ENCODE measurements at regions not wholly inside any gene's neighbourhood (a gene's known extent, or its start where the extent isn't known, plus 50 kb on each side); places are given as distances from the start of the nearest gene placed in this dataset.

GRCh38 chr2:133986081-133986837 lies 267.6 kb upstream of the MGAT5 start:
- no peaks in the 10 kb centered on the region for H3K4me1 Mint-ChIP-seq

GRCh38 chr2:133986881-133987795 lies 266.7 kb upstream of the MGAT5 start:
- Mint-ChIP-seq H3K4me1 (no peaks in the 10 kb centered on the region), H3K36me3 (no peaks in the 10 kb centered on the region), H3K9me3 (peaks cover 0 to 4% (median 0%) of the 10 kb centered on the region in 11 donors), H3K27ac (no peak overlapping the region), H3K27me3 (peaks cover under 1 to 22% (median 12%) of the 10 kb centered on the region in 5 donors), H3K4me3 (no peak overlapping the region)
- ATAC-seq (no peak), DNase-seq (no peak)
- intact Hi-C loops (cut with micrococcal nuclease), result no loop called here
- H3K9me3 ChIP-seq (ENCODE audit: control insufficient read depth in 2 of 3, low read length in 3 of 3), result no peaks in the 10 kb centered on the region
- ChIA-PET POLR2A (no interaction called here), CTCF (no interaction called here)
- no peak overlapping the region for H3K27ac ChIP-seq (ENCODE audit: low read depth, low read length)
- H3K4me1 ChIP-seq (ENCODE audit: control insufficient read depth in 2 of 2, insufficient read depth in 2 of 2, low read length in 2 of 2), result no peaks in the 10 kb centered on the region
- no peaks in the 10 kb centered on the region for H3K36me3 ChIP-seq (ENCODE audit: control insufficient read depth in 2 of 3, insufficient read depth in 3 of 3, low read length in 3 of 3)
- no peak overlapping the region for H3K4me3 ChIP-seq (ENCODE audit: low read length)
- no peaks in the 10 kb centered on the region for H3K27me3 ChIP-seq (ENCODE audit: control insufficient read depth in 2 of 2, insufficient read depth in 2 of 2, low read length in 2 of 2)

More at GRCh38 chr2:133986081-133986837, 267.6 kb upstream of the MGAT5 start:
- ATAC-seq, result no peak
- Histone ChIP-seq H3K36me3 (ENCODE audit: control insufficient read depth in 2 of 3, insufficient read depth in 3 of 3, low read length in 3 of 3) (no peaks in the 10 kb centered on the region), H3K4me1 (ENCODE audit: control insufficient read depth in 2 of 2, insufficient read depth in 2 of 2, low read length in 2 of 2) (no peaks in the 10 kb centered on the region), H3K9me3 (ENCODE audit: control insufficient read depth in 2 of 3, low read length in 3 of 3) (no peaks in the 10 kb centered on the region), H3K27me3 (ENCODE audit: control insufficient read depth in 2 of 2, insufficient read depth in 2 of 2, low read length in 2 of 2) (no peaks in the 10 kb centered on the region), H3K4me3 (ENCODE audit: low read length) (no peak overlapping the region), H3K27ac (ENCODE audit: low read depth, low read length) (no peak overlapping the region)
- Mint-ChIP-seq H3K27me3 (peaks cover 0 to 18% (median 12%) of the 10 kb centered on the region in 5 donors), H3K9me3 (peaks cover 0 to 4% (median 0%) of the 10 kb centered on the region in 11 donors), H3K4me3 (no peak overlapping the region), H3K36me3 (no peaks in the 10 kb centered on the region), H3K27ac (no peak overlapping the region)
- ChIA-PET CTCF (no interaction called here), POLR2A (no interaction called here)
- intact Hi-C loops (cut with micrococcal nuclease), result no loop called here
- DNase-seq, result no peak

DNA sequence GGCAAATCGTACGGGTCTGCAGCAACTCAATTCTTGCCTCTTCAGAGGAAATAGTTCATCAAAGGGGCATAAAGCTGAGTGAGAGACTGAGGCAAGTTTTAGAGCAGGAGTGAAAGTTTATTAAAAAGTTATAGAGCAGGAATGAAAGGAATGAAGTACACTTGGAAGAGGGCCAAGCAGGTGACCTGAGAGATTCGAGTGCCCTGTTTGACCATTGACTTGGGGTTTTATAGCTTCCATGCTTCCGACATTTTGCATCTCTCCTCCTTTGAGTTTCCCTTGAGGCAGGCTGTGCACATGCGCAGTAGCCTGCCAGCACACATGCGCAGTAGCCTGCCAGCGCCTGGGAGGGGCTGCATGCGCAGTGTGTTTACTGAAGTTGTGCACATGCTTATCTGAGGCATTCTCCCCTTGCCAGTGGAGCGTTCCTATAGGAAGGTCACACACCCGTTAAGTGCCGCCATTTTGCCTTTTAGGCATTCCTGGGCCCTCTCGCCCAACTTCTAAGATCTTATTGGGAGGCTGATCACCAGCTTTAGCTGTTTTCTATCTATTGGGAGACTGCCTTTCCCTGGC lies 265.5 kb upstream of the MGAT5 start:
- Mint-ChIP-seq H3K27ac (no peak overlapping the region), H3K4me1 (no peaks in the 10 kb centered on the region), H3K36me3 (no peaks in the 10 kb centered on the region), H3K9me3 (peaks cover 0 to 4% (median 0%) of the 10 kb centered on the region in 11 donors), H3K4me3 (no peak overlapping the region), H3K27me3 (peaks cover 4 to 34% (median 12%) of the 10 kb centered on the region in 5 donors)
- Histone ChIP-seq H3K4me3 (ENCODE audit: low read length) (no peak overlapping the region), H3K9me3 (ENCODE audit: control insufficient read depth in 2 of 3, low read length in 3 of 3) (no peaks in the 10 kb centered on the region), H3K27ac (ENCODE audit: low read depth, low read length) (no peak overlapping the region), H3K27me3 (ENCODE audit: control insufficient read depth in 2 of 2, insufficient read depth in 2 of 2, low read length in 2 of 2) (no peaks in the 10 kb centered on the region), H3K36me3 (ENCODE audit: control insufficient read depth in 2 of 3, insufficient read depth in 3 of 3, low read length in 3 of 3) (no peaks in the 10 kb centered on the region), H3K4me1 (ENCODE audit: control insufficient read depth in 2 of 2, insufficient read depth in 2 of 2, low read length in 2 of 2) (no peaks in the 10 kb centered on the region)
- DNase-seq, result no peak
- ATAC-seq, result no peak
- ChIA-PET CTCF (no interaction called here), POLR2A (no interaction called here)
- intact Hi-C loops (cut with micrococcal nuclease), result no loop called here

- Histone ChIP-seq H3K4me1 (ENCODE audit: control insufficient read depth in 2 of 2, insufficient read depth in 2 of 2, low read length in 2 of 2) (no peaks in the 10 kb centered on the region), H3K9me3 (ENCODE audit: control insufficient read depth in 2 of 3, low read length in 3 of 3) (no peaks in the 10 kb centered on the region), H3K27me3 (ENCODE audit: control insufficient read depth in 2 of 2, insufficient read depth in 2 of 2, low read length in 2 of 2) (no peaks in the 10 kb centered on the region), H3K36me3 (ENCODE audit: control insufficient read depth in 2 of 3, insufficient read depth in 3 of 3, low read length in 3 of 3) (no peaks in the 10 kb centered on the region), H3K4me3 (ENCODE audit: low read length) (no peak overlapping the region), H3K27ac (ENCODE audit: low read depth, low read length) (no peak overlapping the region)
- H3K27ac Mint-ChIP-seq, result no peak overlapping the region
- ChIA-PET CTCF (no interaction called here), POLR2A (no interaction called here)
- peaks cover 0 to 1% (median 0%) of the 10 kb centered on the region in 11 donors for H3K9me3 Mint-ChIP-seq
- no peaks in the 10 kb centered on the region for H3K36me3 Mint-ChIP-seq
- peaks cover 8 to 34% (median 14%) of the 10 kb centered on the region in 5 donors for H3K27me3 Mint-ChIP-seq
- no peak for ATAC-seq
- DNase-seq, result no peak
- no peak overlapping the region for H3K4me3 Mint-ChIP-seq
- H3K4me1 Mint-ChIP-seq, result peaks cover 0 to 1% (median 0%) of the 10 kb centered on the region in 7 donors
- intact Hi-C loops (cut with micrococcal nuclease), result no loop called here
Observed at GRCh38 chr2:133991606-133992168, 262.2 kb upstream of the MGAT5 start.

DNA sequence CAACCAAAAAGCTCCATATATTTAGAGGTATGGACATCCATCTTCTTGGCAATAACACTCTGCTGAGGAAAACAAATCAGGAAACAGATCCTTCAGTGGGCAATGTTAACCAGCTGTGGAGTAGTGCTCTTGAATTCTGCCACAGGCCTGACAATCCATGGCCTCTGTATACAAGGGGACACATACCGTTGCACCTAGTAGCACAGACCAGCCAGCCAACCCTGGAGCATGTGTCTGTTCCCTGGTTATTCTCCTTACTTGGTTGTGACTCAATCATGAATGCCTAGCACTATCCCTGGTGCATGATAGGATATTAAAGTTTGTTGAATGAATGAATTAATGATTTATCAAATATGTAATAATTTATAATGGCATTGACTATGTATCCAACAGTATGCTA lies 261.4 kb upstream of the MGAT5 start:
- H3K36me3 ChIP-seq (ENCODE audit: control insufficient read depth in 2 of 3, insufficient read depth in 3 of 3, low read length in 3 of 3), result no peaks in the 10 kb centered on the region
- DNase-seq, result no peak
- Mint-ChIP-seq H3K27me3 (peaks cover 8 to 34% (median 15%) of the 10 kb centered on the region in 5 donors), H3K4me1 (peaks cover 0 to 1% (median 0%) of the 10 kb centered on the region in 7 donors), H3K36me3 (no peaks in the 10 kb centered on the region), H3K4me3 (no peak overlapping the region), H3K9me3 (peaks cover 0 to 1% (median 0%) of the 10 kb centered on the region in 11 donors), H3K27ac (no peak overlapping the region)
- no peaks in the 10 kb centered on the region for H3K27me3 ChIP-seq (ENCODE audit: control insufficient read depth in 2 of 2, insufficient read depth in 2 of 2, low read length in 2 of 2)
- no peaks in the 10 kb centered on the region for H3K4me1 ChIP-seq (ENCODE audit: control insufficient read depth in 2 of 2, insufficient read depth in 2 of 2, low read length in 2 of 2)
- no peak overlapping the region for H3K27ac ChIP-seq (ENCODE audit: low read depth, low read length)
- H3K9me3 ChIP-seq (ENCODE audit: control insufficient read depth in 2 of 3, low read length in 3 of 3), result no peaks in the 10 kb centered on the region
- H3K4me3 ChIP-seq (ENCODE audit: low read length), result no peak overlapping the region
- POLR2A ChIA-PET, result no interaction called here
- intact Hi-C loops (cut with micrococcal nuclease), result no loop called here
- no peak for ATAC-seq
- CTCF ChIA-PET, result no interaction called here

GRCh38 chr2:133993160-133993559 lies 260.7 kb upstream of the MGAT5 start:
- ATAC-seq (no peak), DNase-seq (no peak)
- peaks cover 13 to 39% (median 17%) of the 10 kb centered on the region in 5 donors for H3K27me3 Mint-ChIP-seq
- no peaks in the 10 kb centered on the region for H3K27me3 ChIP-seq (ENCODE audit: control insufficient read depth in 2 of 2, insufficient read depth in 2 of 2, low read length in 2 of 2)
- peaks cover 0 to 1% (median 0%) of the 10 kb centered on the region in 11 donors for H3K9me3 Mint-ChIP-seq
- CTCF ChIA-PET, result no interaction called here
- POLR2A ChIA-PET, result no interaction called here
- H3K27ac ChIP-seq (ENCODE audit: low read depth, low read length), result no peak overlapping the region
- no peaks in the 10 kb centered on the region for H3K9me3 ChIP-seq (ENCODE audit: control insufficient read depth in 2 of 3, low read length in 3 of 3)
- H3K4me1 Mint-ChIP-seq, result peaks cover 0 to 1% (median 0%) of the 10 kb centered on the region in 7 donors
- H3K36me3 Mint-ChIP-seq, result no peaks in the 10 kb centered on the region
- no peak overlapping the region for H3K4me3 Mint-ChIP-seq
- intact Hi-C loops (cut with micrococcal nuclease), result no loop called here
- no peaks in the 10 kb centered on the region for H3K36me3 ChIP-seq (ENCODE audit: control insufficient read depth in 2 of 3, insufficient read depth in 3 of 3, low read length in 3 of 3)
- no peak overlapping the region for H3K27ac Mint-ChIP-seq
- H3K4me3 ChIP-seq (ENCODE audit: low read length), result no peak overlapping the region
- no peaks in the 10 kb centered on the region for H3K4me1 ChIP-seq (ENCODE audit: control insufficient read depth in 2 of 2, insufficient read depth in 2 of 2, low read length in 2 of 2)
